Activated CD4-positive, alpha-beta memory T cell treated with anti-CD3 and anti-CD28 coated beads, Interleukin-2, amount 10 ng/mL, durations not matched to agents 7 days and 5 days (primary cell): ENCODE measurements at regions not wholly inside any gene's neighbourhood (a gene's known extent, or its start where the extent isn't known, plus 50 kb on each side); places are given as distances from the start of the nearest gene placed in this dataset.

Source experiments
- CTCF ChIA-PET: fragments of 350-600 bp; sonication (Branson Sonifier 250); formaldehyde crosslinking; loops from one replicate; lab custom pipeline; 2021; ENCODE audit warnings: antibody characterized with exemption, inconsistent platforms; lab: Charles Lee
- POLR2A ChIA-PET: fragments of 350-600 bp; sonication (Branson Sonifier 250); formaldehyde crosslinking; loops from one replicate; lab custom pipeline; 2021; ENCODE audit warnings: antibody characterized with exemption; lab: Charles Lee
- DNase-seq: peaks from one replicate; pipeline ENCODE4 v3.0.0-alpha.2; 2020
- H3K27ac Mint-ChIP-seq: one replicate; pipeline ENCODE4 v1.8.0; 2021; ENCODE audit warnings: mild to moderate bottlenecking, mixed read lengths
- H3K27me3 Mint-ChIP-seq: one replicate; pipeline ENCODE4 v1.8.0; 2021; ENCODE audit warnings: mixed read lengths
- H3K36me3 Mint-ChIP-seq: one replicate; pipeline ENCODE4 v1.8.0; 2021; ENCODE audit warnings: low read depth, mixed read lengths
- H3K4me1 Mint-ChIP-seq: one replicate; pipeline ENCODE4 v1.8.0; 2021; ENCODE audit warnings: mixed read lengths
- H3K4me3 Mint-ChIP-seq: one replicate; pipeline ENCODE4 v1.8.0; 2021; ENCODE audit warnings: mild to moderate bottlenecking, mixed read lengths
- H3K9me3 Mint-ChIP-seq: one replicate; pipeline ENCODE4 v1.8.0; 2021; ENCODE audit warnings: mixed read lengths

DNA sequence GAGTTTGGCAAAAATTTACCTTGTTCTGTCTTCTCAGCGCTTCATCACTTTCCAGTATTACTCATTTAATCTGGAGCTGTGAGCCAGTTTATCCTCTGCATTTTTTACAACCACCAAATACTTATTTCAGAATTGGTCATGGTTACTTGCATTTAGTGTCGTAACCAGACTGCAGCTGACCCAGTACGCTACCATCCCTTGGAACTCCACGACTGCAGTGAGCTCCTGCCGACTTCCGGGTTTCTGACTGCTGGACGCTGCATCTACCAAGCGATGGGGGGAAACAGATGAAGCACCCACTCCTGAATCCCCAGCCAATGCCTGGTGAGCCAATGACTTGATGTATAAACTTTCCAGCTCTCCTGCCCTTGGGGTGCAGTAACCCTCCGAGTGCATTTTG, 174.4 kb upstream of the PRLR start:
- ChIA-PET CTCF (no interaction called here), POLR2A (no interaction called here)
- no peak overlapping the region for H3K4me3 Mint-ChIP-seq

DNA sequence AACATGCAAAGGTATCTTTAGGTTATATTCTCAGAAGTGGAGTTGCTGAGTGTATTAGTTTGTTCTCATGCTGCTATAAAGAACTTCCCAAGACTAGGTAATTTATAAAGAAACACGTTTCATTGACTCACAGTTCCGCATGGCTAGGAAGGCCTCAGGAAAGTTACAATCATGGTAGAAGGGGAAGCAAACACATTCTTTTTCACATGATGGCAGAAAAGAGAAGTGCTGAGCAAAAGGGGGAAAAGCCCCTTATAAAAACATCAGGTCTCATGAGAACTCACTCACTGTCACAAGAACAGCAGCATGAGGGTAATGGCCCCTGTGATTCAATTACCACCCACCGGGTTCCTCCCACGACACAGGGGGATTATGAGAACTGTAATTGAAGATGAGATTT, 163.6 kb upstream of the PRLR start:
- no peaks in the 10 kb centered on the region for H3K4me1 Mint-ChIP-seq
- ChIA-PET POLR2A (no interaction called here), CTCF (no interaction called here)
- no peak for DNase-seq
- no peaks in the 10 kb centered on the region for H3K27me3 Mint-ChIP-seq
- no peaks in the 10 kb centered on the region for H3K36me3 Mint-ChIP-seq
- H3K9me3 Mint-ChIP-seq, result no peaks in the 10 kb centered on the region
- H3K4me3 Mint-ChIP-seq, result no peak overlapping the region
- H3K27ac Mint-ChIP-seq, result no peak overlapping the region

More for the DNA sequence above, 174.4 kb upstream of the PRLR start:
- peaks cover 1% of the 10 kb centered on the region for H3K27me3 Mint-ChIP-seq
- H3K27ac Mint-ChIP-seq, result no peak overlapping the region
- no peaks in the 10 kb centered on the region for H3K36me3 Mint-ChIP-seq
- no peaks in the 10 kb centered on the region for H3K4me1 Mint-ChIP-seq
- no peak for DNase-seq
- H3K9me3 Mint-ChIP-seq, result no peaks in the 10 kb centered on the region

DNA sequence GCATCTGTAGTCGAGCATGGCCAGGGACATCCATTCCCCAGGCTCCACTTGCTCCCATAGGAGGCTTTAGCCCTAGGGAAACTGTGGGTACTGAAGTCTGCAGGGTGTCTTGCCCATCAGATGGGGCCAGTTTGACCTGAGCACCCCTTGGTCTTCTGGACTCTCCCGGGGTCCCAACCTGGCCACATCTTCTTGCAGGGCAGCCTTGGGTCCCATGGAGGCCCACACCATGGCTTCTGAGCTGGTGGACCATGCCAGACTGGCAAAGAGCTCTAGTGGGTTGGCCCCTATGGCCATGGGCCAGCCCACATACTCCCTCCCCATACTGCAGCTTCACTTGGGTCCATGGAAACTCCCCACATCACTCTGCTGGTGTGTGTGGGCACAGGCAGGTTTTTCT, 154.4 kb upstream of the PRLR start:
- Mint-ChIP-seq H3K27me3 (peaks cover 5% of the 10 kb centered on the region), H3K9me3 (no peaks in the 10 kb centered on the region), H3K36me3 (no peaks in the 10 kb centered on the region), H3K4me1 (no peaks in the 10 kb centered on the region), H3K4me3 (no peak overlapping the region), H3K27ac (no peak overlapping the region)
- ChIA-PET CTCF (no interaction called here), POLR2A (no interaction called here)
- DNase-seq, result no peak

DNA sequence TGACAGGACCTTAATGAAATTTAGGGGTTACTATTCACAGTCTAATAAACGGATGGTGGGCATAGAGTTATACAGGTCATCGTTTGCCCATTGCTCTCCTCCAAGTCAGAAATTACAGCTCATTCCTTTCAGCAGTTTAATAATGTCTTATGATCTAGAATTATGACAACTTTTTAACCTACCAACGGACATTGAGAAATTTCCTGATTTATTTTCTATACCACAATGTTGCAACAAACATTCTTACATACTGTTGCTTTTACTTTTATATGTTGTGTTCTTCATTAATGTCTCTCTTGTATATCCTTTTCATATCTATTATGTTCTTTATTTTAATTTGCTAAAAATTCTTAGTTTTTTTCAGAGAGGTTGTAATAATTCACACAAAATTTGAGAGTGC, 152.8 kb upstream of the PRLR start:
- Mint-ChIP-seq H3K4me1 (no peaks in the 10 kb centered on the region), H3K27ac (no peak overlapping the region), H3K9me3 (no peaks in the 10 kb centered on the region), H3K36me3 (no peaks in the 10 kb centered on the region), H3K27me3 (peaks cover 5% of the 10 kb centered on the region), H3K4me3 (no peak overlapping the region)
- ChIA-PET CTCF (no interaction called here), POLR2A (no interaction called here)
- no peak for DNase-seq

DNA sequence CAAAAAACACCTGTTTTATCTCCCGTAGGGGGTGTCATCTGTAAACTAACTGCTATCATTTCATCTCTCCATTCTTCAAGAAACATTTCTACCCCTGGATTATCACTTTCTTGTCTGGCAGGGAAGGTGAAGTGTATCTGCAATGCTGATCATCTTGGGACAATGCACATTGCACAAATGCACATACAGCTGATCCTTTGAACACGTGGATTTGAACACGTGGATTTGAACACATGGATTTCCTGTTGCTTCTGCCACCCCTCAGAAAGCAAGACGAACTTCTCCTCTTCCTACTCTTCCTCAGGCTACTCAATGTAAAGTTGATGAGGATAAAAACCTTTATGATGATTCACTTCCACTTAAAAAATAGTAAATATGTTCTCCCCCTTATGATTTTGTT, 147.4 kb upstream of the PRLR start:
- H3K36me3 Mint-ChIP-seq, result no peaks in the 10 kb centered on the region
- H3K27ac Mint-ChIP-seq, result no peak overlapping the region
- H3K9me3 Mint-ChIP-seq, result no peaks in the 10 kb centered on the region
- H3K4me3 Mint-ChIP-seq, result no peak overlapping the region
- H3K27me3 Mint-ChIP-seq, result peaks cover 5% of the 10 kb centered on the region
- no peak for DNase-seq
- POLR2A ChIA-PET, result no interaction called here
- CTCF ChIA-PET, result no interaction called here
- no peaks in the 10 kb centered on the region for H3K4me1 Mint-ChIP-seq

DNA sequence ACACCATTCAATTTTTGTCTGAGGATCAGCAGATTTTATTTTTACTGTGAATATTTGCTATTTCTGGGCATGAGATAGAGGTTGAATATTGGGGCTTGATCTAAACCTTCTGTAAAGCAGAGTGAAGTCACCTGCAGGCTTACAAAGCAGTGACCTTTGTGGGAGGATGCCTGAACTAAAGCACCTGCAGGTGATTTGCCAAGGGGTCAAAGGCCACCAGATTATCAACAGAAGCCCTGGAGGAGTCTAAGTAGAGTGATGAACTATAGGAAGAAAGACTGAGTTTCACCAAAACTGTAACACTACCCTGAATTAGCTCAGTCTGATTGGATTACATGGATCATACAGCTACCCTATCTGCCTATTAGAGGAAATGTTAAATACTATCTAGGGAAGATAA, 144.3 kb upstream of the PRLR start:
- no peaks in the 10 kb centered on the region for H3K9me3 Mint-ChIP-seq
- POLR2A ChIA-PET, result no interaction called here
- H3K27me3 Mint-ChIP-seq, result peaks cover 3% of the 10 kb centered on the region
- CTCF ChIA-PET, result no interaction called here
- no peaks in the 10 kb centered on the region for H3K36me3 Mint-ChIP-seq
- DNase-seq, result no peak
- no peak overlapping the region for H3K4me3 Mint-ChIP-seq
- no peaks in the 10 kb centered on the region for H3K4me1 Mint-ChIP-seq
- H3K27ac Mint-ChIP-seq, result no peak overlapping the region

DNA sequence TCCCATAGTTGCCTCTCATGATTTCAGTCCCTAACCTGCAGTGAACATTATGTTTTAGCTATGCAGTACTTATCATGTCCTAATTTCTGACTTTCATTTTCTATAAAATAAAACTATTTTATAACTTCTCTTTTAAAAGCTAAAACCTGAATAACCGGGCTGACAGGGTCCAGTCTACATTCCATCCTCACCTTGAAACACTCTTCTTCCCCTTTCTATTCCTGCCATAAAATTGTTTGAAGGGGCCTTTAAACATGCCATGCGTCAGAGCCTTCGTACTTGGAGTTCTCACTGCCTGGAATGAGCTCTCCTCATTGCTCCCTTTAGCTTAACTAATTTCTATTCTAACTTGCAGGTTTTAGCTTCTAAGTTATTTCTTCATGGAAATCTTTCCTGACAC, 143.0 kb upstream of the PRLR start:
- ChIA-PET CTCF (interaction anchor here (0.6 kb wide), 1 partner anchor 553 kb away, joined by 3 read pairs; no protein-coding TSS in a partner anchor), POLR2A (no interaction called here)
- DNase-seq, result no peak
- no peaks in the 10 kb centered on the region for H3K4me1 Mint-ChIP-seq
- H3K9me3 Mint-ChIP-seq, result no peaks in the 10 kb centered on the region
- H3K27ac Mint-ChIP-seq, result no peak overlapping the region
- peaks cover 3% of the 10 kb centered on the region for H3K27me3 Mint-ChIP-seq
- H3K4me3 Mint-ChIP-seq, result no peak overlapping the region
- H3K36me3 Mint-ChIP-seq, result no peaks in the 10 kb centered on the region

DNA sequence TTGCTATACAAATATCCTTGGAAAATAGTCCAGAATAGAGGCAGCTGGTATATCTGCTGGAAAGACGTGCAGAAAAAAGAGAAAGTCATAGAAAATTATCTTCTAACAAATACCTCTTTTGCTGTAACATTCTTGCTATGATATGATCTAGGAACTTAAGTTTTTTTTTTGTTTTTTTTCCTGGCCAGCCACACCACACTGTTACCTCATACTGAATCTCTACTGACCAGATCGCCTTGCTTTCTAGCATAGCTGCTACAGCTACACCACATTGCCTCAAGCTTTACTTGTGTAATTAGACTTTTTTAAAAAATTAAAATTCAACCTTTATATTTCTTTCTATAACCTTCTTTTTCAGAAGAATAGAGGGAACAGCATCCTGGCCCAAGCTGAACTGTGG, 142.2 kb upstream of the PRLR start:
- no peak for DNase-seq
- CTCF ChIA-PET, result interaction anchor here (0.6 kb wide), 1 partner anchor 554 kb away, joined by 3 read pairs; no protein-coding TSS in a partner anchor
- peaks cover 3% of the 10 kb centered on the region for H3K27me3 Mint-ChIP-seq
- H3K4me3 Mint-ChIP-seq, result no peak overlapping the region
- POLR2A ChIA-PET, result interaction anchor here (0.7 kb wide), 1 partner anchor 87 kb away, joined by 3 read pairs; no protein-coding TSS in a partner anchor
- H3K9me3 Mint-ChIP-seq, result no peaks in the 10 kb centered on the region
- no peaks in the 10 kb centered on the region for H3K4me1 Mint-ChIP-seq
- no peaks in the 10 kb centered on the region for H3K36me3 Mint-ChIP-seq
- no peak overlapping the region for H3K27ac Mint-ChIP-seq

DNA sequence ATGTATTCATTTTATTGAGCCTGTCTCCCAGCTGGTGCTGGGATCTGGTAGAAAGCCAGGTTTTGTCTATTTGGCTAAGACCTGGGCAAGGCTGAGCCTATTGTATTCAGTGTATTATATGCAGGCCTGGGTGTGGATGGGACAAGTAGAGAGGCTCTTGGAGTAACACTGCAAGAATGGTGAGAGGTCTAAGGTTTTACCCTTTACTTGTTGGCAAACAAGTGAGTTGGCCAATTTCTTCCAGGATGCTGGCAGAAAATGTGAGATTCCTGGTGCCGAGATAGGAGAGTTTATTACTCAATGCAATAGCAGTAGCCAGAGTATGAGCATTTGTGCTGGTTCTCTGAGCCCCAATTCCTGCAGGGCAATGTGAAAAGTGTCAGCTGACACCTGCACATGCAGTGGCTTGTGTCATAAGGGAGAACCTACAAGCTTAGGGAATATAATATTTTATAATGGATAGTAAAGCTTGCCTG, 141.7 kb upstream of the PRLR start:
- no peaks in the 10 kb centered on the region for H3K9me3 Mint-ChIP-seq
- H3K27me3 Mint-ChIP-seq, result peaks cover 5% of the 10 kb centered on the region
- ChIA-PET CTCF (no interaction called here), POLR2A (interaction anchor here (0.7 kb wide), 1 partner anchor 87 kb away, joined by 3 read pairs; no protein-coding TSS in a partner anchor)
- no peaks in the 10 kb centered on the region for H3K36me3 Mint-ChIP-seq
- H3K27ac Mint-ChIP-seq, result no peak overlapping the region
- H3K4me3 Mint-ChIP-seq, result no peak overlapping the region
- DNase-seq, result no peak
- no peaks in the 10 kb centered on the region for H3K4me1 Mint-ChIP-seq

DNA sequence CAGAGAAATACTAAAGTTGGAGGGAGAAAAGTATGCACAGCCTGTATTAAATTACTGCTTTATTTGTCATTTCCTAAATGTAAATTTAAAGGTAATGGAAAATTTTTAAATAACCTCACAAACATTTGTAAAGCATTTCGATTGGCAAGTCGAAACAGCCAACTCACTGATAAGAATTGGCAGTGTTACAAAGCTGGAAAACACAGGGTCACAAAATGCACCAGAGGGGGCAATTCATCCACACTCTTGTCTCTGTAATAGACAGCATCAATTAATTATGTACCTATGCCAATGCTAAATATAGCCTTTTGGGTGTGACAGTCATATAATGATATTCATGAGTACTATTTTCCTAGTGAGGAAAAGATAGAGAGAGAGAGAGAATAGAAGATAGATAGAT, 140.6 kb upstream of the PRLR start:
- POLR2A ChIA-PET, result no interaction called here
- Mint-ChIP-seq H3K27me3 (peaks cover 10% of the 10 kb centered on the region), H3K9me3 (no peaks in the 10 kb centered on the region), H3K4me3 (no peak overlapping the region), H3K27ac (no peak overlapping the region), H3K4me1 (no peaks in the 10 kb centered on the region), H3K36me3 (no peaks in the 10 kb centered on the region)
- no peak for DNase-seq
- CTCF ChIA-PET, result no interaction called here

DNA sequence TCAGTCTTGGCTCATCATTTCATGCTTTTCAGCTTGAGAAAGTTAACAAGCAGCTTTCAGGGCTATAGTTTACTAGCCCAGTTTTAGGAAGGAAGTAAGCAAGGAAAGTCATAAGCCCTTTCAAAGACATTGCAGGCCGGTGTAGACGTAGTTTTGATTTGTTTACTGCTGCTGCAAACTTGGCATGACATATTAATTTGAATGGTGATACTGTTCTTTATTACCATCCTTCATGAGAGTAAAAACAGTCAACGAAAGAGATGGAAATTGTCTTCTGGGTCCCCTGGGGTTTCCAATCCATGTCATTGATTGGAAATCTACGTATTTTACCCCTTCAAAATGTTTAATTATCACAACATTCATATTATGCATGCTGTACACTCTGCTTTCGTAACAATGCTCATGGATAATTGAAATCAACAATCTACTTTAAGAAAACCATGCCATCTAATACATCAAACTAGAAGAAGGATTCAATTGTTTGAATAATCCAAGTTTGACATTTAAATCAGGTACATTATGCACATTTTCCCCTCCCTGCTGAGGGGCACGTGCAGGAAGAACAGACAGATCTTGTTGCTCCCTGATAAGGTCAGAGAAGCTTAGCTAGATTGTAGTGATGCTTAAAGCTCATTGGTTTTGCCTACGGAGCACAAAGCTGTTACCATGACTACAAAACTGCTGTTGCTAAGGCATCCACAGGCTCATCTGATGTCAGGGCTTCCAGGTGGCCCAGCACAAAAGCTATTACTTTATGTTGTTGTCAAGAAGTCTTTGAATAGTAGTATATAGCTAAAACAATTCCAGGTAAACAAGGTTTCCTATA, 139.9 kb upstream of the PRLR start:
- H3K9me3 Mint-ChIP-seq, result no peaks in the 10 kb centered on the region
- no peaks in the 10 kb centered on the region for H3K36me3 Mint-ChIP-seq
- CTCF ChIA-PET, result no interaction called here
- no peak for DNase-seq
- H3K4me3 Mint-ChIP-seq, result no peak overlapping the region
- no peak overlapping the region for H3K27ac Mint-ChIP-seq
- peaks cover 11% of the 10 kb centered on the region for H3K27me3 Mint-ChIP-seq
- no peaks in the 10 kb centered on the region for H3K4me1 Mint-ChIP-seq
- POLR2A ChIA-PET, result no interaction called here

DNA sequence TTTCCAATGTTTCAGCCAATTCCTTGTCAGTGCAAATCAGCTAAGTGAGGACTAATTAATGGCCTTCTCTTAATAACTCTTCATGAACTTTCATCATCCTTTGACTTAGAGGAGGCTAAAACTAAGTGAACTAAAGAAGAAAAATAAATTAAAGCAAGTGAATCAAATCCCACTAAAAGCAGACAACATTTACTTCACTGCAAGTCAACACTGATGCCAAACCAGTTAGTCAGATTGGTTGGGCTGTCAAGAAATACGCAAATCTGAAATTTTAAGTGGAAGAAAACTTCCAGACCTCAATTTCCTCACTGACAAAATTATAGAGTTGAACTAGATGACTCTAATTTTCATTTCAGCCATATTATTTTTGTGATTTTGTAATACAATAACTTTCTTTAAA, 137.2 kb upstream of the PRLR start:
- Mint-ChIP-seq H3K27ac (no peak overlapping the region), H3K36me3 (no peaks in the 10 kb centered on the region), H3K4me3 (no peak overlapping the region), H3K27me3 (peaks cover 10% of the 10 kb centered on the region), H3K4me1 (no peaks in the 10 kb centered on the region), H3K9me3 (no peaks in the 10 kb centered on the region)
- ChIA-PET POLR2A (no interaction called here), CTCF (no interaction called here)
- no peak for DNase-seq

DNA sequence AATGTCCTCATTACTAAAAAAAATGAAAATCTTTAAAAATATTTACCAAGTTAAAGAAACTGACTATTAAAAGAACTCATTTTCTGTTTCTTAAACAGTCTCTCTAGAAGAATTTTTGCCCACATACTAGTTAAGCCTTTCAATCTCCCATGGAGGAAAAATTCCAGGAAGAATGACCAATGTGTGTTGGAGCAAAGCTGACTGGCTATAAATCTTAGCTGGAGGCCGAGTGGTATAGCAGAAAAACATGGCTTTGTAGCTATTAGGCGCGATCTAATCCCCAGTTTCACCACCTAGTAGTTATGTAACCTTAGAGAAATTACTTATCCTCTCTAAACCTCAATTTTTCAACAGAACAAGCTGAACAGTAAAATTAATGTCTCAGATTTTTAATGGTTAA, 135.5 kb upstream of the PRLR start:
- Mint-ChIP-seq H3K4me3 (no peak overlapping the region), H3K9me3 (no peaks in the 10 kb centered on the region), H3K27ac (no peak overlapping the region), H3K36me3 (no peaks in the 10 kb centered on the region), H3K27me3 (peaks cover 10% of the 10 kb centered on the region), H3K4me1 (no peaks in the 10 kb centered on the region)
- DNase-seq, result no peak
- ChIA-PET POLR2A (no interaction called here), CTCF (no interaction called here)

DNA sequence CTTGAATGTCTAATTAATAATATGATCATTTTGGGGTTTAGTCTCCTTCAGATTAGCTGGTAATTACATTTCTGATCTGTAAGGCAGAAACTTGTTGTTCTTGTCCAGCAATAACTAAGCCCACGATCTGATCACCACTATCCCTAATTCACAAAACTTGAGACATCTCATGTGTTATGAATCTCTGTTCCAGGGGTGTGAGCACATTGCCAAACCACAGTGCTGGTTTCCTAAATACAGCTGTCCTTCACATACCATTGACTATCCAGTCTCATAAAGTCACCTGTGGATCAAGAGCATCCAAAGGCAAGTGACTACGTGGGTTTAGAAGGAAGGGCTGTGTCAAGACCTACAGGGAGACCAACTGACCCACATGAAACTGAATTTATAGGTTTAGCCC, 134.1 kb upstream of the PRLR start:
- Mint-ChIP-seq H3K27ac (no peak overlapping the region), H3K27me3 (peaks cover 10% of the 10 kb centered on the region), H3K9me3 (no peaks in the 10 kb centered on the region), H3K4me1 (no peaks in the 10 kb centered on the region), H3K36me3 (no peaks in the 10 kb centered on the region), H3K4me3 (no peak overlapping the region)
- ChIA-PET CTCF (no interaction called here), POLR2A (no interaction called here)
- DNase-seq, result no peak
